ENCODE measurements at regions not wholly inside any gene's neighbourhood (a gene's known extent, or its start where the extent isn't known, plus 50 kb on each side); places are given as distances from the start of the nearest gene placed in this dataset.
"Not testable (repeated sequence)": the region's sequence is repeated elsewhere in the genome, so short reads cannot be mapped to it uniquely, and the experiment has no call there.

DNA sequence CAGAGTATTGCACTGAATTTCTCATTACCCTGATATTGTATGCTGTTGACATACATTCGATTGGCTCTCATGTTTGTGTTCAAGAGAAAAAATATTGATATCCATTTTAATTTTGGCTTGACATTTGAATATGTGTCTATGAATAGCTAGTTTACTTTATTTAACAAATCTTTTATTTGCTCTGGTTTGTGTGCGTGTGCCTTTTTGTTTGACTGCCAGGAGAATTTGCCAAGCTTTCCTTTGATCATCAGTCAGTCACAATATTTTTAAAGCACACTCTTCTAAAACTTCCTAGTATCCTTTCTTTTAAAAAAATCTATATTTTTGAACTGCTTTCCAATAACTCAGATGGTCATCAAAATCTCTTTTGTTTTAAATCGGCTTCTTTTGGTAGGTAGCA lies 179.3 kb upstream of the FLRT2 start:
- ATAC-seq (replicated peaks) (no peak), DNase-seq (no peak)
- Mint-ChIP-seq H3K4me3 (no peak overlapping the region), H3K36me3 (no peaks in the 10 kb centered on the region), H3K27ac (no peak overlapping the region), H3K4me1 (no peaks in the 10 kb centered on the region), H3K9me3 (peaks cover 9 to 10% of the 10 kb centered on the region in 2 donors), H3K27me3 (no peaks in the 10 kb centered on the region)

DNA sequence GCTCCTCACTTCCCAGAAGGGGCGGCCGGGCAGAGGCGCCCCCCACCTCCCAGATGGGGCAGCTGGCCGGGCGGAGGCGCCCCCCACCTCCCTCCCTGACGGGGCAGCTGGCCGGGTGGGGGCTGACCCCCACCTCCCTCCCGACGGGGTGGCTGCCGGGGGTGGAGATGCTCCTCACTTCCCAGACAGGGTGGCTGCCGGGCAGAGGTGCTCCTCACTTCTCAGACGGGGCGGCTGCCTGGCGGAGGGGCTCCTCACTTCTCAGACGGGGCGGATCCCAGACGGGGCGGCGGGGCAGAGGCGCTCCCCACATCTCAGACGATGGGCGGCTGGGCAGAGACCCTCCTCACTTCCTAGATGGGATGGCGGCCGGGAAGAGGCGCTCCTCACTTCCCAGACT lies 177.4 kb upstream of the FLRT2 start:
- H3K36me3 Mint-ChIP-seq; ATAC-seq (replicated peaks); DNase-seq; H3K27me3 Mint-ChIP-seq; H3K4me1 Mint-ChIP-seq; H3K4me3 Mint-ChIP-seq; H3K9me3 Mint-ChIP-seq; H3K27ac Mint-ChIP-seq: not testable (repeated sequence)

DNA sequence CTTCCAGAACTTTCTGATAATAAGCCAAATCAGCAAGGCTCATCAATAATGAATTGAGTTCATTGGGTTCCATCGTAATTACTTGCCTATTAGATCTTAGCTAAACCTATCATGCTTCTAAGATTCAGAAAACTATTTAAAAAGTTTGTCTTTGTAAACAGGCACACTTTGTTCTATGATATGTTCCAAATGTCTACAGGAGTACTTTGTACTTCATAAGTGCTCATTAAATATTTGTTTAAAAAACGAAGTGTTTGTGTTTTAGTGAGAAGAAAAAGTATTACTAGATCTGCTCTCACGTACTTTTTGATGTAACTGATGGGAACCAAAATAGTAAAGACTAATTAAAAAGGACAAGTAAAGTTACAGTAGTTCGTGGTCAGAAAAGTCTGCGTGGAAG lies 172.8 kb upstream of the FLRT2 start:
- H3K9me3 Mint-ChIP-seq: peaks cover 6 to 10% of the 10 kb centered on the region in 2 donors

DNA sequence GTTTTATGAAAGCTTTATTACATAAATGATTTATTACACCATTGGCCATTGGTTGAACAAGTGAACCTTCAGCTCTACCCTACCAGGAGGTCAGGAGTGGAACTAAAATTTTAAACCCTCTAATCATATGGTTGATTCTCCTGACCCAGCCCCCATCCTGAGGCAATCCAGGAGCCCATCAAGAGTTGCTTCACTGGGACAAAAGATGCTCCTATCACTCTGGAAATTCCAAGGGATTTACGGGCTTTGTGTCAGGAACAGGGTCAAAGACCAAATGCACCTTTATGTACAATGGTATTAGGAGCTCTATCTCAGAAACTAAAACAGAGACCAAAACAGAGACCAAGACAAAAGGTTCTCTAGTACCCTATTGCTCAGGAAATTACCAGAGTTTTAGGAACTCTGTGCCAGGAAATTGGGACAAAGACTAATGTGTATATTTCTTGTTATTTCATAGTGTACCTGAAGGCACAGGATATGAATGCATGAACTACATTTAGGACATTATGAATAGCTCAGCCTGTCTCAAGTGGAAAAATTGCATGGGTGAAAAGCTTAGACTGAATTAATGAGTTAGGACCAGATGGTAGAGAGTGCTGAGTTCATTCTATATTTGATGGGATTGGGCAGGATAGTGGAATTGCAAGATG lies 171.7 kb upstream of the FLRT2 start:
- H3K27ac Mint-ChIP-seq: no peak overlapping the region
- no peak for ATAC-seq (replicated peaks)
- no peaks in the 10 kb centered on the region for H3K4me1 Mint-ChIP-seq
- DNase-seq: no peak
- H3K27me3 Mint-ChIP-seq: no peaks in the 10 kb centered on the region
- no peak overlapping the region for H3K4me3 Mint-ChIP-seq
- H3K36me3 Mint-ChIP-seq: no peaks in the 10 kb centered on the region
- peaks cover 6 to 8% of the 10 kb centered on the region in 2 donors for H3K9me3 Mint-ChIP-seq

More for the DNA sequence above, 172.8 kb upstream of the FLRT2 start:
- Mint-ChIP-seq H3K27me3 (no peaks in the 10 kb centered on the region), H3K4me3 (no peak overlapping the region), H3K4me1 (no peaks in the 10 kb centered on the region), H3K36me3 (no peaks in the 10 kb centered on the region), H3K27ac (no peak overlapping the region)
- ATAC-seq (replicated peaks) (no peak), DNase-seq (no peak)

DNA sequence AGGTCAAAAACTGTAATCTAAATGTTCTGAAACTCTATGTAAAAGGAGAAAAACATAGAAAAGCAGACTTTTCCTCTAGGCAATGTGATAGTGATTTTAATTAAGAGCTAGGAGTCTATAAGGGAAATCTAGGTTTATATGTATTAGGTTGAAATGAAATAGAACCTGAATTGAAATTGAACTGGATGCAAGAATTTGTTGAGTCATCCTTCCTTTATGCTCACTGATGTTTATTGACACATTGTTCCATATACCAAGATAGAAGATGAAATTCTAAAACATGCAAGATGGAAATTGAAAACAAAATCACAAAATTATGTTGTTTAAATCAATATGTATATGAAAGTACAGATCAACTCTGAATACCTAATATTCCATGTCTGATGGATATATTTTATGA lies 170.4 kb upstream of the FLRT2 start:
- no peak overlapping the region for H3K27ac Mint-ChIP-seq
- no peaks in the 10 kb centered on the region for H3K36me3 Mint-ChIP-seq
- H3K4me3 Mint-ChIP-seq: no peak overlapping the region
- DNase-seq (no peak), ATAC-seq (replicated peaks) (no peak)
- no peaks in the 10 kb centered on the region for H3K4me1 Mint-ChIP-seq
- peaks cover 0 to 4% of the 10 kb centered on the region in 2 donors for H3K9me3 Mint-ChIP-seq
- H3K27me3 Mint-ChIP-seq: no peaks in the 10 kb centered on the region

DNA sequence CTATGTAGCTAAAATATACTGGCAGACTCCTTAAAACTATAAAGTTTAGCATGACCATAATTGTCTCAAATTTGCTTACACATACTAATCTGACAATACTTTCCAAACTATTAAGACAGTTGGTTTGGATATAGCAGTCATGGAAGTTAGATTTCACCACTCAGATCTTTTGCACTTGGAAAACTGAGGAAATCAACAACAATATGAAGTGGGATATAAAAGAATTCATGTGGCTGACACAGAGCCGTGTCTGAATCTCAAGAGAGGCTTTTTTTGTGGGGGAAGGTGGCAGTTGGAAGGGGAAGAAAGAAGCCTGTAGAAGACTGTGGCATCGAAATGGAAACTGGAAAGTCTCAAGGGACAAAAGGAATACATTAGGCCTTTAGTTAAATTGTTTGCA lies 166.6 kb upstream of the FLRT2 start:
- H3K27me3 Mint-ChIP-seq: no peaks in the 10 kb centered on the region
- no peaks in the 10 kb centered on the region for H3K4me1 Mint-ChIP-seq
- H3K9me3 Mint-ChIP-seq: peaks cover 5% of the 10 kb centered on the region in 2 donors
- no peaks in the 10 kb centered on the region for H3K36me3 Mint-ChIP-seq
- no peak for ATAC-seq (replicated peaks)
- DNase-seq: no peak
- H3K27ac Mint-ChIP-seq: no peak overlapping the region
- H3K4me3 Mint-ChIP-seq: no peak overlapping the region

DNA sequence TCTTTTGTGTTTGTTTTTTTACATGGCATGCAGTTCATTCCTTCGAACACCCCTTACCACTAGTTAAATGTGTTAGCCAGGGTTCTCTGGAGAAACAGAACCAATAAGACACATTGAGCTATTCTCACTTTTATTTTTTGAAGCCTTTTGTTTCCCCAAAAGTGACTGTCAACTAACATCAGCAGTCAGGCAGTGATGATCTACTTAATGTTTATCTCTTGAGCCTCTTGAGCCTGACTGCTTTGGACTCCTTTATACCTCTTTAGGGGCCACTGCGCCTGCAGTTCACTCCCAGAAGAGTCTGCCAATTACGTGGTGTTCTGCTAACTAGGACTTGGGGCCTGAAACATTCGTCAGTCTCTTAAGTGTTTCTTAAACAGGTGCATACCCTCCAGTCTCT lies 163.7 kb upstream of the FLRT2 start:
- H3K4me3 Mint-ChIP-seq: no peak overlapping the region
- H3K9me3 Mint-ChIP-seq: peaks cover 8 to 9% of the 10 kb centered on the region in 2 donors
- H3K36me3 Mint-ChIP-seq: no peaks in the 10 kb centered on the region
- no peak for DNase-seq
- ATAC-seq (replicated peaks): no peak
- H3K27me3 Mint-ChIP-seq: no peaks in the 10 kb centered on the region
- H3K27ac Mint-ChIP-seq: no peak overlapping the region
- no peaks in the 10 kb centered on the region for H3K4me1 Mint-ChIP-seq

DNA sequence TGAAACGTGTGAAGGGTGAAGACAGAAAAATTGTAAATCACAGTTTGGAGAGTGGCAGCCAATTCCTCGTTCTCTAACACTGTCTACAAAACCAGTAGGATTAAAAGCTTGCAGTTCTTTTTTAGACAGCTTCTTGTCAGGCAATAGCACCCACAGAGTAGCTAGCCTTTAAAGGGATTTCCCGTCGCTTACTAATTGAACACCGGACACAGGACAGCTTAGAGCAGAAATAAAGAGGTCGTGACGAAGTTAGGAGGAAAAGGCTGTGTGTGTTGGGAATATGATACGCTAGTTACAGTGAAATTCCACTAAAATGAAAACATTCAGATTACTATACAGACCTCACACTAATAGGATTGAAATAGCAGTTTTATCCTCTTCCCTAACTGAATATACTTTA lies 149.1 kb upstream of the FLRT2 start:
- DNase-seq (no peak), ATAC-seq (replicated peaks) (no peak)
- Mint-ChIP-seq H3K9me3 (peaks cover 2 to 3% of the 10 kb centered on the region in 2 donors), H3K27me3 (no peaks in the 10 kb centered on the region), H3K4me3 (no peak overlapping the region), H3K4me1 (no peaks in the 10 kb centered on the region), H3K27ac (no peak overlapping the region), H3K36me3 (no peaks in the 10 kb centered on the region)

DNA sequence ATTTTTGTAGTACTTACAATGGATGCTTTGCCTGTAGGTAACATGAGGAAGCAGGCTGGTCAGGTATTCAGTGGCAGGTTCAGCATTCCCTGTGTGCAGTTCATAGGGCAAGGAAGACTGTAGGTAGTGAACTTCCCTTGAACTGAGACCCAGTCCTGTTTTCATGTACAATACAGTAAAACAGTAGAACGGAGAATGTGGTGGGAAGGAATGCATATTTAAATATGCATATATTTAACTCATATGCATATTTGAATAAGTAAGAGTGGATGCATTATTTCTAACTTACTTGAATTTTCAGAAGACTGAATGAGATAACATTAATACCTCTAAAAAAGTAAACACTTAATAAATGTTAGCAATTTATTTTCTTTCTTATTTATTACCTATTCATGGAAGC lies 147.6 kb upstream of the FLRT2 start:
- ATAC-seq (replicated peaks) (no peak), DNase-seq (no peak)
- Mint-ChIP-seq H3K27ac (no peak overlapping the region), H3K4me1 (no peaks in the 10 kb centered on the region), H3K36me3 (no peaks in the 10 kb centered on the region), H3K27me3 (no peaks in the 10 kb centered on the region), H3K9me3 (peaks cover 2 to 3% of the 10 kb centered on the region in 2 donors), H3K4me3 (no peak overlapping the region)

DNA sequence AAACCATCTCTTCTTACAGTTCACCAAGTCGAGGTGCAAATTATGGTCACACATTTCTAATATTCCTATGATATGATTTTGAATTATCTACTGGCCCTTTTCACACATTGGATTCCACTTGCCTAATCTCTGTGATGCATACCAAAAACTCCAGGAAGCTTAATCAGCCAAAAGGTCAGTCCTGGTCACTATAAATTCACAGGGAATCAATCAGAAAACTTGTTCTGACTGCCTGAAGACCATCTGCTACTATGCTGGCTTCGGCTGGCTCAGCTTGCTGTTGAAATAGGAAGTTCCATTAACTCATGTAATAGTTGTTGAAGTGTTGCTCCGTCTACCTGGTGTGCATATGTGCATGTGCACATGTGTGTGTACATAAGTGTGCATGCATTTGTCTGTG lies 142.8 kb upstream of the FLRT2 start:
- Mint-ChIP-seq H3K9me3 (peaks cover 0 to 1% of the 10 kb centered on the region in 2 donors), H3K4me1 (no peaks in the 10 kb centered on the region), H3K36me3 (no peaks in the 10 kb centered on the region), H3K27me3 (no peaks in the 10 kb centered on the region), H3K4me3 (no peak overlapping the region), H3K27ac (no peak overlapping the region)
- no peak for DNase-seq
- ATAC-seq (replicated peaks): no peak

DNA sequence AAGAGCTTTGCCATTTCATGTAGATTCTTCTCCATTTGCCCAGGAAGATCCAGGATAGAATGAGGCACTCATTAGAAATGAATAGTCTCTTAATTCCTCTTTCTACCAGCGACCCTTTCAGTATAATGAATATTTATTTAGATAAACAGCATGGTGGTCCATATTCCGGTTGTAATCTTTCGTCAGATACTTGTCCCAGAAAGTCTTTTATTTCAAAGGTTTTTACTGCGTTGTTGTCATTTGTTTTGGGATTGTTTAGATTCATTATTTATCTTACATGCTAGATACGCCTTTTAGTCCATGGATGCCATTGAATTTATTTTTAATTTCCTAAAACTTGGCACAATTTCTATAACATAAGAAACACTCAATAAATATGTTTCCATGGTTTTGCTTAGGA lies 139.7 kb upstream of the FLRT2 start:
- Mint-ChIP-seq H3K36me3 (no peaks in the 10 kb centered on the region), H3K27ac (no peak overlapping the region), H3K4me3 (no peak overlapping the region), H3K27me3 (no peaks in the 10 kb centered on the region), H3K4me1 (no peaks in the 10 kb centered on the region), H3K9me3 (no peaks in the 10 kb centered on the region)
- DNase-seq: no peak
- ATAC-seq (replicated peaks): no peak

DNA sequence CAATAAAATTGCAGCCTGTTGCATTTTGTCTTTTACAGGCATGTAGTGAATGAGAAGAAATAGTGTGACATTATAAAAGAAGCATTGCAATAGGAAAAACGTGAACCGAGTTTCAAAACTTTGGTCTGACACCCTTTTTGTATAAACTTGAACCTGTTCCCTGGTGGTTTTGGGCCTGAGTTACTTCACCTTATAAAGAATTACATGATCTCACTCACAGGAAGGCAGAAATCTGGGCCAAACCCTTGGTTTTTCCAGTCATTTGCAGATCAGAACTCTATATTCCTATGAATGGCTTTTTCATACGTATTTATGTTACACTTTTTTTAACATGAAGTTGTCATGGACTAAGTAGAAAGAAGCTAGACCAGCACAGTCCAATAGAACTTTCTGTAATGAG lies 138.5 kb upstream of the FLRT2 start:
- no peak for DNase-seq
- Mint-ChIP-seq H3K27me3 (no peaks in the 10 kb centered on the region), H3K4me1 (no peaks in the 10 kb centered on the region), H3K9me3 (no peaks in the 10 kb centered on the region), H3K27ac (no peak overlapping the region), H3K4me3 (no peak overlapping the region), H3K36me3 (no peaks in the 10 kb centered on the region)
- ATAC-seq (replicated peaks): no peak

DNA sequence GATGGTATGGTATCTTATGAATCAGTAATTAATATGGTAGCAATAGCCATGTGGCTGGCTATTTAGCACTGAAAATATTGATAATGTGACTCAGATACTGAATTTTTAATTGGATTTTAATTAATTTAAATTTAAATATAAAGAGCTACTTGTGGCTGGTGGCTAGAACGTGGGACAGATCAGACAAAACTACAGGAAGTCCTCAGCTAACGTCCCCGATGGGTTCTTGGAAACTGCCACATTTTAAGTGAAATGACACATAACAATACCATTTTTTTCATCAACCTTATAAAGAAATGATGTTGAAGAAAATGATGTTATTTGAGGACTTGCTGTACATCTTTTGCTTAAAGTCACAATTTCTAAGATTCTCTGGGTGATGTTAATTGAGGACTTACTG lies 138.1 kb upstream of the FLRT2 start:
- no peaks in the 10 kb centered on the region for H3K4me1 Mint-ChIP-seq
- ATAC-seq (replicated peaks): no peak
- DNase-seq: no peak
- no peak overlapping the region for H3K4me3 Mint-ChIP-seq
- H3K27me3 Mint-ChIP-seq: no peaks in the 10 kb centered on the region
- H3K27ac Mint-ChIP-seq: no peak overlapping the region
- no peaks in the 10 kb centered on the region for H3K9me3 Mint-ChIP-seq
- H3K36me3 Mint-ChIP-seq: no peaks in the 10 kb centered on the region

DNA sequence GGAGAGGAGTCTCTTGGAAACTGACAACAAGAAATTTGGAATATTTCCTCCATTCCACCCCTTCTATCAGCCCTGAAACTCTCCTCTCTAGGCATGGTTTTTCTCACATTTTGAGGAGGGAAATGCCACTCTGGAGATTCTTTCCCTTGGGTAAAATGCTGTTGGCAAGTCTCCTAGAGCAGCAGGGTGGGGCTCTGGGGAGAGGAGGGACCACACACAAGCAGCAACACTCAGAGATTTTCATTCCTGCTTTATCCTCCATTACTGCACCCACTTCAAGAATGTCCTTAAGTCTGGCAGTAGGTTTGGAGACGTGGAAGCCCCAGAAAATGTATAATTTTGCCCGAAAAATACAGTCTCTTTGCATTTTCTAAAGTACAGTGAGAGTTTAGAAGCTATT lies 130.8 kb upstream of the FLRT2 start:
- no peaks in the 10 kb centered on the region for H3K4me1 Mint-ChIP-seq
- peaks cover 0 to 2% of the 10 kb centered on the region in 2 donors for H3K9me3 Mint-ChIP-seq
- H3K27me3 Mint-ChIP-seq: no peaks in the 10 kb centered on the region
- H3K4me3 Mint-ChIP-seq: no peak overlapping the region
- no peak overlapping the region for H3K27ac Mint-ChIP-seq
- no peaks in the 10 kb centered on the region for H3K36me3 Mint-ChIP-seq
- DNase-seq: no peak
- no peak for ATAC-seq (replicated peaks)

DNA sequence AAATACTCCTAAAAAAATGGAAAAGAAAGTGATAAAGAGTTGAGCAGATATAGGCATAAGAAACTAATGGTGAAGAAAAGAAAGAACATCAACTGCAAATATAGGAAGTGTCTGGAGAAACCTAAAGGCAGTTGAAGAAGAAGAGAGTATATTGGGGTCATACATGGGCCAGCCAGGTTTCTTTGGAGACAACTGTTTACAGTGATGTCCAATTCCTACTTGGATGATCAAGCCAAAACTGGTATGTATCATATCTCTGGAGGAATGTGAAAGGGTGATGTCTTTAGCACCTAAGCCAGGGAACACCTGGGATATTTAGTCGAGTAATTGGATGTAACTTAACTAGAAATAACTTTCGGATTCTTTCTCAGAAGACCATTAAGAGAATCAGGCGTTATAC lies 129.3 kb upstream of the FLRT2 start:
- Mint-ChIP-seq H3K27ac (no peak overlapping the region), H3K4me1 (no peaks in the 10 kb centered on the region), H3K27me3 (no peaks in the 10 kb centered on the region), H3K36me3 (no peaks in the 10 kb centered on the region), H3K4me3 (no peak overlapping the region), H3K9me3 (peaks cover 0 to 2% of the 10 kb centered on the region in 2 donors)
- DNase-seq (no peak), ATAC-seq (replicated peaks) (no peak)

DNA sequence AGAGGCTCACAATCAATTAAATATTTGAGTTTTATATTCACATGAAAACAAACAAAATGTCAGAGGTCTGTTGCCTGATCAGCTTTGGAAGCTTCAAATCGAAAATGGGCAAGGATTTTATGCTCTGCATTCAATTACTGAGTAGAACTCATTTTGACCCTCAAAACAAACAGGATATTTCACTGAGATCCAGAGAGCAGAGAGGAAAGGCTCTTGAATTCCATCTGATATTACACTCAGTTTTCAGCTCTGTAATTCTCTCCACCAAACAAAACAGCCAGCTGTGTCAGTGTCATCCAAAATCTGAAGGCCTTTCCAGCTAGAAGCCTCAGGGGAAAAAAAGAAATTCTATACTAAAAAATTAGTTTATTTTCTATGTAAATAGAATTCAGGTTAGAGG lies 128.6 kb upstream of the FLRT2 start:
- Mint-ChIP-seq H3K27me3 (no peaks in the 10 kb centered on the region), H3K9me3 (peaks cover 0 to 2% of the 10 kb centered on the region in 2 donors), H3K4me3 (no peak overlapping the region), H3K27ac (no peak overlapping the region), H3K4me1 (no peaks in the 10 kb centered on the region), H3K36me3 (no peaks in the 10 kb centered on the region)
- no peak for DNase-seq
- no peak for ATAC-seq (replicated peaks)

All from stimulated activated naive B cell treated with anti-CD40 and anti-IgM and Interleukin-4, amounts not matched to agents 10 μg/mL and 1 μg/mL and 100 μg/mL, for 72 hours (primary cell).